ENCODE measurements at regions not wholly inside any gene's neighbourhood (a gene's known extent, or its start where the extent isn't known, plus 50 kb on each side); places are given as distances from the start of the nearest gene placed in this dataset.

DNA sequence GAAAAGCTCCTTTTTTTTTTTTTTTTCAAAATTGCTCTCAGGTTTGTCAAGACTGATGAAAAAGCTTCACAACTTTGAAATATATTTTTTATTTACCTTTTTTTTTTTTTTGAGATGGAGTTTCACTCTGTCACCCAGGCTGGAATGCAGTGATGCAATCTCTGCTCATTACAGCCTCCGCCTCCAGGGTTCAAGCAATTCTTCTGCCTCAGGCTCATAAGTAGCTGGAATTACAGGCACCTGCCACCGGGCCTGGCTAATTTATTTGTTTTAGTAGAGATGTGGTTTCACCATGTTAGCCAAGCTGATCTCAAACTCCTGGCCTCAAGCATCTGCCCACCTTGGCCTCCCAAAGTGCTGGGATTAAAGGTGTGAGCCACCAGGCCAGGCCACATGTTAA is 1515.0 kb downstream of the OTOL1 start:
- H3K23ac ChIP-seq (ENCODE audit: insufficient read length, low read depth, low read length), result no peak overlapping the region

More for the DNA sequence above, 1515.0 kb downstream of the OTOL1 start:
- Histone ChIP-seq H3K79me2 (ENCODE audit: insufficient read depth, low read length) (no peaks in the 10 kb centered on the region), H4K91ac (ENCODE audit: insufficient read length, low read depth, low read length) (no peak overlapping the region), H3K4me1 (ENCODE audit: insufficient read depth, low read length) (no peaks in the 10 kb centered on the region), H3K79me1 (ENCODE audit: insufficient read depth, low read depth, low read length, poor library complexity, severe bottlenecking) (no peaks in the 10 kb centered on the region), H3K27ac (ENCODE audit: insufficient read length, low read depth, low read length) (no peak overlapping the region), H2BK20ac (ENCODE audit: low read depth, low read length, poor library complexity, severe bottlenecking) (no peak overlapping the region), H3K18ac (ENCODE audit: insufficient read length, low read depth, low read length) (no peak overlapping the region), H4K20me1 (ENCODE audit: control insufficient read depth, insufficient read depth, insufficient read length) (no peaks in the 10 kb centered on the region), H3K4ac (ENCODE audit: low read depth, low read length) (no peak overlapping the region), H2BK15ac (ENCODE audit: low read depth, low read length) (no peak overlapping the region), H3K9ac (ENCODE audit: extremely low read depth, insufficient read length, low read length) (no peak overlapping the region), H3K9me3 (ENCODE audit: control insufficient read depth, low read depth, low read length) (no peaks in the 10 kb centered on the region), H4K8ac (replicated peaks; ENCODE audit: insufficient read length, low read depth, low read length) (no peak overlapping the region), H2AK5ac (ENCODE audit: insufficient read length, low read length) (no peak overlapping the region), H2AFZ (ENCODE audit: low read length) (no peak overlapping the region), H3T11ph (ENCODE audit: low read length) (no peak overlapping the region), H2BK120ac (ENCODE audit: low read depth, low read length, poor library complexity, severe bottlenecking) (no peak overlapping the region), H4K5ac (ENCODE audit: insufficient read length, low read depth, low read length) (no peak overlapping the region), H2BK12ac (ENCODE audit: insufficient read length, low read depth, low read length) (no peak overlapping the region), H3K4me2 (ENCODE audit: insufficient read depth, insufficient read length, low read length) (no peak overlapping the region), H3K14ac (ENCODE audit: insufficient read depth, low read length) (no peak overlapping the region), H3K56ac (ENCODE audit: insufficient read length, low read depth, low read length) (no peak overlapping the region), H3K23me2 (ENCODE audit: insufficient read length, low read depth, low read length, poor library complexity, severe bottlenecking) (no peaks in the 10 kb centered on the region), H3K27me3 (ENCODE audit: insufficient read depth, low read length) (no peaks in the 10 kb centered on the region), H2BK5ac (ENCODE audit: insufficient read length, low read length) (no peak overlapping the region)
- H3K4me1 Mint-ChIP-seq, result no peaks in the 10 kb centered on the region
- DNase-seq, result no peak
- H3K36me3 Mint-ChIP-seq (ENCODE audit: insufficient read depth in 1 of 3, low read depth in 3 of 3), result no peaks in the 10 kb centered on the region; a peak in 1 of 7 replicates
- no peaks in the 10 kb centered on the region for H3K27me3 Mint-ChIP-seq (ENCODE audit: low read depth)
- no CpG with 5 or more reads among the region's 2 CpGs for WGBS (ENCODE audit: extremely low coverage, insufficient read length, low lambda C conversion rate)
- H3K27ac Mint-ChIP-seq, result no peak overlapping the region
- no peak overlapping the region for H3K4me3 Mint-ChIP-seq
- no peaks in the 10 kb centered on the region; a peak in 1 of 5 replicates for H3K9me3 Mint-ChIP-seq
- TF ChIP-seq CTCF (conservative IDR thresholded peaks at IDR 0.05), result no peak

Data from H9 (cell line).